22Rv1 (cell line): ENCODE measurements at regions not wholly inside any gene's neighbourhood (a gene's known extent, or its start where the extent isn't known, plus 50 kb on each side); places are given as distances from the start of the nearest gene placed in this dataset.

ENCODE experiments used
- H3K27ac ChIP-seq: fragments of 450-650 bp; 2 replicates; pipeline ENCODE4 v1.5.1; 2017
- CTCF ChIP-seq: fragments of 450-650 bp; IDR thresholded peaks from 2 replicates; pipeline ENCODE4 v1.5.1; 2017; ENCODE audit warnings: mild to moderate bottlenecking
- ZFX ChIP-seq: fragments of 450-650 bp; IDR thresholded peaks from 2 replicates; pipeline ENCODE4 v1.6.1; 2017; ENCODE audit warnings: antibody characterized with exemption, borderline replicate concordance

- H3K27ac ChIP-seq = no peak overlapping the region
- TF ChIP-seq ZFX (no peak), CTCF (no peak)
Measured at GRCh38 chr13:33480561-33480960, 195.0 kb upstream of the STARD13 start.

GRCh38 chr13:33483471-33483870, 197.9 kb upstream of the STARD13 start:
- H3K27ac ChIP-seq = no peak overlapping the region
- TF ChIP-seq CTCF = no peak
- TF ChIP-seq ZFX = no peak

GRCh38 chr13:33485247-33485646, 199.7 kb upstream of the STARD13 start:
- TF ChIP-seq CTCF (no peak), ZFX (no peak)
- H3K27ac ChIP-seq = no peak overlapping the region

- H3K27ac ChIP-seq = no peak overlapping the region
- TF ChIP-seq CTCF = peak; percentile 51
- no peak for TF ChIP-seq ZFX
Measured at GRCh38 chr13:33487575-33488243, 202.2 kb upstream of the STARD13 start.

GRCh38 chr13:33489563-33489962, 204.0 kb upstream of the STARD13 start:
- no peak overlapping the region for H3K27ac ChIP-seq
- TF ChIP-seq CTCF (no peak), ZFX (no peak)

GRCh38 chr13:33490461-33491327, 205.1 kb upstream of the STARD13 start:
- H3K27ac ChIP-seq = no peak overlapping the region
- no peak for TF ChIP-seq ZFX
- TF ChIP-seq CTCF = no peak
